HUES6 (cell line): ENCODE measurements at regions not wholly inside any gene's neighbourhood (a gene's known extent, or its start where the extent isn't known, plus 50 kb on each side); places are given as distances from the start of the nearest gene placed in this dataset.

Experiments
- H3K27ac ChIP-seq: 2 replicates; pipeline ENCODE4 v1.7.0; 2013; ENCODE audit warnings: low read depth, mild to moderate bottlenecking, low read length, inconsistent platforms
- H3K27me3 ChIP-seq: 2 replicates; pipeline ENCODE4 v1.6.1; 2013; ENCODE audit warnings: low read length; ENCODE audit not compliant: control insufficient read depth, insufficient read depth
- H3K36me3 ChIP-seq: 2 replicates; pipeline ENCODE4 v1.6.1; 2013; ENCODE audit warnings: low read length; ENCODE audit not compliant: control insufficient read depth, insufficient read depth
- H3K4me1 ChIP-seq: 2 replicates; pipeline ENCODE4 v1.6.1; 2013; ENCODE audit warnings: low read length; ENCODE audit not compliant: control insufficient read depth, insufficient read depth
- H3K4me3 ChIP-seq: 2 replicates; pipeline ENCODE4 v1.5.1; 2013; ENCODE audit warnings: low read depth, low read length
- H3K9ac ChIP-seq: one replicate; pipeline ENCODE4 v1.6.1; 2013; ENCODE audit warnings: mild to moderate bottlenecking, low read length
- H3K9me3 ChIP-seq: 2 replicates; pipeline ENCODE4 v1.6.1; 2013; ENCODE audit warnings: low read depth, low read length; ENCODE audit not compliant: control insufficient read depth, insufficient read depth

DNA sequence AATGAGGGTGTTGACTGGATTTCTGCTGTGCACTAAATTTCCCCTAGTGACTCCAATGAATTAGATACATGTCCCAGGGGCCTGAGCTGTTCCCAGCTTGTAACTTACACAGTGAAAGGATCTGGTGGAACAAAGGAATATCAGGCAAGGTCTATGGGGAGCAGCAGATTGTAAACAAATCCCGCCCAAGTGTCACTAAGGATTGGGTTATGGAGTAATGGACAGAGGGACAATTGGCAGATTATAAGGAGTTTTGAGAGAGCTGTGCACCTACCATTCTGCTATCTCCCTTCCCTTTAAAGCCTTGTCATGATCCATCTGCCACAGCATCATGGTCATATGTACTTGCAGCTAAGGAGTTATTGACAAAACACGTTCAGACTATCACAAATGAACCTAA lies 183.0 kb downstream of the RAB11FIP2 start:
- Histone ChIP-seq H3K27me3 (no peaks in the 10 kb centered on the region), H3K4me3 (no peak overlapping the region), H3K4me1 (no peaks in the 10 kb centered on the region), H3K9me3 (no peaks in the 10 kb centered on the region), H3K36me3 (no peaks in the 10 kb centered on the region), H3K9ac (no peak overlapping the region), H3K27ac (no peak overlapping the region)

GRCh38 chr10:117865945-117866344 lies 180.8 kb downstream of the RAB11FIP2 start:
- H3K27ac ChIP-seq: no peak overlapping the region
- no peaks in the 10 kb centered on the region for H3K36me3 ChIP-seq
- H3K9me3 ChIP-seq: no peaks in the 10 kb centered on the region
- H3K4me1 ChIP-seq: no peaks in the 10 kb centered on the region
- no peak overlapping the region for H3K9ac ChIP-seq
- H3K4me3 ChIP-seq: no peak overlapping the region
- no peaks in the 10 kb centered on the region for H3K27me3 ChIP-seq

DNA sequence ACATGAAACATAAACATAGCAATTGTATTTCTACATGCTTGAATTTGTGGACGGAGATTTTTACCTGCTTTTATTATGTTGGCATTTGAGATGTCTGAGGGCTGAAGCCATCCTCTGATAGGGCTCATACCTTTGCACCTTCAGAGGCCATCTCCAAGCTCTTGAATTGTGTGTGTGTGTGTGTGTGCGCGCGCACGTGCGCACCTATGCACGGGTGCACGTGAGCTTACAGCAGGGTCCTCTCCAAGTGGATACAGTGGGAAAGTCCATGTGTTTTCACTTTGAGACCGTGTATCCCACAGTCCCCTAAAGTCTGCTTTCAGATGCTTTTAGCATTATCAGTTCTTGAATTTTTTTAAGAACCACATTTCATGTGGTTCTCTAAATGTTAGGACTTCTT lies 178.6 kb downstream of the RAB11FIP2 start:
- H3K9ac ChIP-seq: no peak overlapping the region
- no peak overlapping the region for H3K4me3 ChIP-seq
- H3K9me3 ChIP-seq: no peaks in the 10 kb centered on the region
- H3K27ac ChIP-seq: no peak overlapping the region
- no peaks in the 10 kb centered on the region for H3K36me3 ChIP-seq
- no peaks in the 10 kb centered on the region for H3K27me3 ChIP-seq
- no peaks in the 10 kb centered on the region for H3K4me1 ChIP-seq

DNA sequence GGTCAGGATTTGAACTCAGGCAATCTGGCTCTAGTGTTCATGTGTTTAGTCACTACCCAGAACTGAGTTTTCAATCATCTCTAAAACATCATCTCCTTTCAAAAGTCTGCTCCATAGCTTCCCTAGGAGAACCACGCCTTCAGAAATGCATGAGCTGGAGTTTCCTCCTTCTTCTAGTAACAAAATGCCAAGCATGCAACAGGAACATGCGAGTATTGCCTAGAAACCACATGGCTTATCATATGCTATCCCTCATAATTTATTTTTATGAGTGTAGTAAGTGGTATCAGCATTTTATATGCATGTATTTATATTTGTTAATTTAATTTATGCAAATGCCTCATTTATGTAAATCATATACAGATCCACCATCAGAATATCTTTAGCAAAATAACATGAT lies 170.9 kb downstream of the RAB11FIP2 start:
- Histone ChIP-seq H3K9me3 (no peaks in the 10 kb centered on the region), H3K27me3 (no peaks in the 10 kb centered on the region), H3K9ac (no peak overlapping the region), H3K4me1 (no peaks in the 10 kb centered on the region), H3K27ac (no peak overlapping the region), H3K36me3 (no peaks in the 10 kb centered on the region), H3K4me3 (no peak overlapping the region)

GRCh38 chr10:117876210-117876609 lies 170.5 kb downstream of the RAB11FIP2 start:
- no peak overlapping the region for H3K4me3 ChIP-seq
- no peaks in the 10 kb centered on the region for H3K36me3 ChIP-seq
- H3K9ac ChIP-seq: no peak overlapping the region
- H3K9me3 ChIP-seq: no peaks in the 10 kb centered on the region
- H3K4me1 ChIP-seq: no peaks in the 10 kb centered on the region
- no peak overlapping the region for H3K27ac ChIP-seq
- H3K27me3 ChIP-seq: no peaks in the 10 kb centered on the region

DNA sequence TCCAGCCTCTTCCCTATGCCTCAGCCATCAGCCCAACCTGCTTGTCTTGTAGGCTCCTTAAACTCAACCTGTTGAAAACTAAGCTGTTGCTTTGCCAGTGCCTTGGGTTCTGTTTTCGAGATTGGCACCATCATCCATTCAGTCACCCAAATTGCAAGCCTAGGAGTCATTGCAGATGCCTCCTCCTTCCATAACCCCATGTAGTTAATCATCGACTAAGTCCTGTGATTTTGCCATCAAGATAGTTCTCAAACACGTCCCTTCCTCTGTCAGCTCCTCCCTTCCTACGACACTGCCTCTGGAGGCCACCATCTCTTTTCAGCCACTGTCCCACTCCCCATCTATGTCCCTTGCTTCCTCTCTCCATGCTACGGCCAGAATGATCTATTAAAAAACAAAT lies 168.1 kb downstream of the RAB11FIP2 start:
- H3K4me3 ChIP-seq: no peak overlapping the region

GRCh38 chr10:117884093-117884492 lies 162.6 kb downstream of the RAB11FIP2 start:
- Histone ChIP-seq H3K27me3 (no peaks in the 10 kb centered on the region), H3K4me3 (no peak overlapping the region), H3K36me3 (no peaks in the 10 kb centered on the region)

More for the DNA sequence above, 168.1 kb downstream of the RAB11FIP2 start:
- H3K9me3 ChIP-seq: no peaks in the 10 kb centered on the region
- H3K27me3 ChIP-seq: no peaks in the 10 kb centered on the region
- H3K27ac ChIP-seq: no peak overlapping the region
- H3K36me3 ChIP-seq: no peaks in the 10 kb centered on the region
- no peaks in the 10 kb centered on the region for H3K4me1 ChIP-seq
- no peak overlapping the region for H3K9ac ChIP-seq

DNA sequence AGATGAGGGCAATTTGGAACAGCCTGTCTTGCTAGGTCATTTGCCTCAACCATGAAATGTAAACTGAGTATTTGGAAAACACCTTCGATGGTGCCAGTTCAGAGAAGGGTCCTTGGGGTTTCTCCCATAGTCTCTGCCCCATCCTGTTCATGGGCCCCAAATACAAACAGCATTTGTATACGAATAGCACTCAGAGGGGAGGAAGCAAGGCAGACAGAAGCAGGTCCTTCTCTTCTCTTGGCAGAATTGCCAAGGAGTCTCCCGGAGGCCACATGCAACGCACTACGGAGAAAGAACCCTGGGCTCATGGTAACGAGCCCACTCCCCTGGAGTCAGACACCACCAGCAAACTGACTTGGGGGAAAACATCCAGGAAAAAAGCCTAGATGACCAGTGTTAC lies 162.1 kb downstream of the RAB11FIP2 start:
- Histone ChIP-seq H3K36me3 (no peaks in the 10 kb centered on the region), H3K27me3 (no peaks in the 10 kb centered on the region), H3K4me3 (no peak overlapping the region), H3K4me1 (peaks cover 15% of the 10 kb centered on the region), H3K27ac (no peak overlapping the region), H3K9me3 (no peaks in the 10 kb centered on the region), H3K9ac (no peak overlapping the region)

More at GRCh38 chr10:117884093-117884492, 162.6 kb downstream of the RAB11FIP2 start:
- Histone ChIP-seq H3K27ac (no peak overlapping the region), H3K9me3 (no peaks in the 10 kb centered on the region), H3K4me1 (peaks cover 15% of the 10 kb centered on the region), H3K9ac (no peak overlapping the region)

- H3K9me3 ChIP-seq: no peaks in the 10 kb centered on the region
- H3K27ac ChIP-seq: no peak overlapping the region
- H3K4me3 ChIP-seq: no peak overlapping the region
- H3K9ac ChIP-seq: no peak overlapping the region
- peaks cover 15% of the 10 kb centered on the region for H3K4me1 ChIP-seq
- H3K27me3 ChIP-seq: no peaks in the 10 kb centered on the region
- no peaks in the 10 kb centered on the region for H3K36me3 ChIP-seq
Observed at GRCh38 chr10:117885206-117885829, 161.4 kb downstream of the RAB11FIP2 start.

- Histone ChIP-seq H3K27me3 (no peaks in the 10 kb centered on the region), H3K4me3 (no peak overlapping the region), H3K9ac (no peak overlapping the region), H3K4me1 (peaks cover 15% of the 10 kb centered on the region), H3K27ac (no peak overlapping the region), H3K9me3 (no peaks in the 10 kb centered on the region), H3K36me3 (no peaks in the 10 kb centered on the region)
Observed at GRCh38 chr10:117886766-117887165, 160.0 kb downstream of the RAB11FIP2 start.

GRCh38 chr10:117889664-117890063 lies 157.1 kb downstream of the RAB11FIP2 start:
- Histone ChIP-seq H3K4me3 (no peak overlapping the region), H3K36me3 (no peaks in the 10 kb centered on the region), H3K4me1 (peaks cover 20% of the 10 kb centered on the region), H3K9me3 (no peaks in the 10 kb centered on the region), H3K27ac (no peak overlapping the region), H3K27me3 (no peaks in the 10 kb centered on the region), H3K9ac (no peak overlapping the region)
